SK-N-SH (cell line): ENCODE measurements at regions not wholly inside any gene's neighbourhood (a gene's known extent, or its start where the extent isn't known, plus 50 kb on each side); places are given as distances from the start of the nearest gene placed in this dataset.

Experiments used
- EP300 ChIP-seq, 2 experiments: IDR thresholded peaks; 2 replicates each; pipeline versions ENCODE4 v1.4.0 to v1.6.1; 2012; ENCODE audit warnings: borderline replicate concordance in 1 of 2, low read depth in 1 of 2, low read length in 1 of 2
- GABPA ChIP-seq: IDR thresholded peaks from 2 replicates; pipeline ENCODE4 v1.4.0; 2012; ENCODE audit warnings: low read depth, mild to moderate bottlenecking
- JUND ChIP-seq: IDR thresholded peaks from 2 replicates; pipeline ENCODE4 v1.4.0; 2012
- RFX5 ChIP-seq: IDR thresholded peaks from 2 replicates; pipeline ENCODE4 v1.6.1; 2012; ENCODE audit warnings: mild to moderate bottlenecking, improper control_type of control experiment, low read length
- TF ChIP-seq, protein P1 (sequence below): fragments of 200-600 bp; sonication (generic); IDR thresholded peaks from 2 replicates; pipeline ENCODE4 v1.6.1; 2017; ENCODE audit warnings: antibody characterized with exemption, mild to moderate bottlenecking, moderate library complexity
- TF ChIP-seq, protein P2 (sequence below): IDR thresholded peaks from 2 replicates; pipeline ENCODE4; 2012
- TF ChIP-seq, protein P3 (sequence below): fragments of 150-350 bp; IDR thresholded peaks from 2 replicates; pipeline ENCODE4 v1.6.1; 2016; ENCODE audit warnings: mild to moderate bottlenecking, low read depth, low read length
- TF ChIP-seq, protein P4 (sequence below): IDR thresholded peaks from 2 replicates; pipeline ENCODE4 v1.6.1; 2012; ENCODE audit warnings: mild to moderate bottlenecking, low read depth, low read length, moderate library complexity

DNA sequence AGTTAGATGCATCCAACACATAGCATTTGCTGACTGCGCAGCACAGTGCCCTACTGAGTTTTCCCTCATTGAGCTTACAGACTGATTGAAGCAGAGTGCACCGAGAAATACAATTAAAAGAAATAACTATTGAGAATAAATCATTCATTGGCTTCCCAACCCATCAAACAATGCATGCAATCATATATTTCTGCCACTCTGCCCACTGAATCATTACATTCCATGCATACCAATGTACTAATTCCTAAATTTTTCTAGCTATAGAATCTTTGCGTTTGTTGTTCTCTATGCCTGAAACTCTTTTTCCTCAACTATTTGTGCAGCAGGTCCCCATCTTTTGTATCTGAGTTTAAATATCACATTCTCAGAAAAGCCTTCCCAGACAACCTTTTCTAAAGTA lies 783.8 kb downstream of the SORCS1 start:
- TF ChIP-seq JUND (no peak), RFX5 (no peak), EP300 (IDR thresholded peaks at IDR 0.05; ENCODE audit: borderline replicate concordance in 1 of 2, low read depth in 1 of 2, low read length in 1 of 2) (no peak), GABPA (no peak)
- TF ChIP-seq, protein P1, sequence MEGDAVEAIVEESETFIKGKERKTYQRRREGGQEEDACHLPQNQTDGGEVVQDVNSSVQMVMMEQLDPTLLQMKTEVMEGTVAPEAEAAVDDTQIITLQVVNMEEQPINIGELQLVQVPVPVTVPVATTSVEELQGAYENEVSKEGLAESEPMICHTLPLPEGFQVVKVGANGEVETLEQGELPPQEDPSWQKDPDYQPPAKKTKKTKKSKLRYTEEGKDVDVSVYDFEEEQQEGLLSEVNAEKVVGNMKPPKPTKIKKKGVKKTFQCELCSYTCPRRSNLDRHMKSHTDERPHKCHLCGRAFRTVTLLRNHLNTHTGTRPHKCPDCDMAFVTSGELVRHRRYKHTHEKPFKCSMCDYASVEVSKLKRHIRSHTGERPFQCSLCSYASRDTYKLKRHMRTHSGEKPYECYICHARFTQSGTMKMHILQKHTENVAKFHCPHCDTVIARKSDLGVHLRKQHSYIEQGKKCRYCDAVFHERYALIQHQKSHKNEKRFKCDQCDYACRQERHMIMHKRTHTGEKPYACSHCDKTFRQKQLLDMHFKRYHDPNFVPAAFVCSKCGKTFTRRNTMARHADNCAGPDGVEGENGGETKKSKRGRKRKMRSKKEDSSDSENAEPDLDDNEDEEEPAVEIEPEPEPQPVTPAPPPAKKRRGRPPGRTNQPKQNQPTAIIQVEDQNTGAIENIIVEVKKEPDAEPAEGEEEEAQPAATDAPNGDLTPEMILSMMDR: no peak
- TF ChIP-seq, protein P2, sequence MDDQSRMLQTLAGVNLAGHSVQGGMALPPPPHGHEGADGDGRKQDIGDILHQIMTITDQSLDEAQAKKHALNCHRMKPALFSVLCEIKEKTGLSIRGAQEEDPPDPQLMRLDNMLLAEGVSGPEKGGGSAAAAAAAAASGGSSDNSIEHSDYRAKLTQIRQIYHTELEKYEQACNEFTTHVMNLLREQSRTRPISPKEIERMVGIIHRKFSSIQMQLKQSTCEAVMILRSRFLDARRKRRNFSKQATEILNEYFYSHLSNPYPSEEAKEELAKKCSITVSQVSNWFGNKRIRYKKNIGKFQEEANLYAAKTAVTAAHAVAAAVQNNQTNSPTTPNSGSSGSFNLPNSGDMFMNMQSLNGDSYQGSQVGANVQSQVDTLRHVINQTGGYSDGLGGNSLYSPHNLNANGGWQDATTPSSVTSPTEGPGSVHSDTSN: no peak
- TF ChIP-seq, protein P3, sequence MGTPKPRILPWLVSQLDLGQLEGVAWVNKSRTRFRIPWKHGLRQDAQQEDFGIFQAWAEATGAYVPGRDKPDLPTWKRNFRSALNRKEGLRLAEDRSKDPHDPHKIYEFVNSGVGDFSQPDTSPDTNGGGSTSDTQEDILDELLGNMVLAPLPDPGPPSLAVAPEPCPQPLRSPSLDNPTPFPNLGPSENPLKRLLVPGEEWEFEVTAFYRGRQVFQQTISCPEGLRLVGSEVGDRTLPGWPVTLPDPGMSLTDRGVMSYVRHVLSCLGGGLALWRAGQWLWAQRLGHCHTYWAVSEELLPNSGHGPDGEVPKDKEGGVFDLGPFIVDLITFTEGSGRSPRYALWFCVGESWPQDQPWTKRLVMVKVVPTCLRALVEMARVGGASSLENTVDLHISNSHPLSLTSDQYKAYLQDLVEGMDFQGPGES: no peak
- TF ChIP-seq, protein P4, sequence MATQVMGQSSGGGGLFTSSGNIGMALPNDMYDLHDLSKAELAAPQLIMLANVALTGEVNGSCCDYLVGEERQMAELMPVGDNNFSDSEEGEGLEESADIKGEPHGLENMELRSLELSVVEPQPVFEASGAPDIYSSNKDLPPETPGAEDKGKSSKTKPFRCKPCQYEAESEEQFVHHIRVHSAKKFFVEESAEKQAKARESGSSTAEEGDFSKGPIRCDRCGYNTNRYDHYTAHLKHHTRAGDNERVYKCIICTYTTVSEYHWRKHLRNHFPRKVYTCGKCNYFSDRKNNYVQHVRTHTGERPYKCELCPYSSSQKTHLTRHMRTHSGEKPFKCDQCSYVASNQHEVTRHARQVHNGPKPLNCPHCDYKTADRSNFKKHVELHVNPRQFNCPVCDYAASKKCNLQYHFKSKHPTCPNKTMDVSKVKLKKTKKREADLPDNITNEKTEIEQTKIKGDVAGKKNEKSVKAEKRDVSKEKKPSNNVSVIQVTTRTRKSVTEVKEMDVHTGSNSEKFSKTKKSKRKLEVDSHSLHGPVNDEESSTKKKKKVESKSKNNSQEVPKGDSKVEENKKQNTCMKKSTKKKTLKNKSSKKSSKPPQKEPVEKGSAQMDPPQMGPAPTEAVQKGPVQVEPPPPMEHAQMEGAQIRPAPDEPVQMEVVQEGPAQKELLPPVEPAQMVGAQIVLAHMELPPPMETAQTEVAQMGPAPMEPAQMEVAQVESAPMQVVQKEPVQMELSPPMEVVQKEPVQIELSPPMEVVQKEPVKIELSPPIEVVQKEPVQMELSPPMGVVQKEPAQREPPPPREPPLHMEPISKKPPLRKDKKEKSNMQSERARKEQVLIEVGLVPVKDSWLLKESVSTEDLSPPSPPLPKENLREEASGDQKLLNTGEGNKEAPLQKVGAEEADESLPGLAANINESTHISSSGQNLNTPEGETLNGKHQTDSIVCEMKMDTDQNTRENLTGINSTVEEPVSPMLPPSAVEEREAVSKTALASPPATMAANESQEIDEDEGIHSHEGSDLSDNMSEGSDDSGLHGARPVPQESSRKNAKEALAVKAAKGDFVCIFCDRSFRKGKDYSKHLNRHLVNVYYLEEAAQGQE: no peak
